IMR-90 (cell line): ENCODE measurements at regions not wholly inside any gene's neighbourhood (a gene's known extent, or its start where the extent isn't known, plus 50 kb on each side); places are given as distances from the start of the nearest gene placed in this dataset.

ENCODE experiments used
- ATAC-seq: fragments of 200-7000 bp; cut with Tn5 transposase; 2 replicates; pipeline ENCODE4 v1.9.1; 2020; ENCODE audit warnings: low read depth, mild to moderate bottlenecking, moderate library complexity
- BruUV-seq: library from RNA; stranded (reverse); fragments of 400-500 nt; replicated peaks from 2 replicates; lab custom pipeline; 2021; lab: Mats Ljungman, UMichigan
- CTCF ChIA-PET: fragments of 300-600 bp; formaldehyde crosslinking; extraction: SDS; loops from one replicate; lab custom pipeline; 2021; ENCODE audit warnings: antibody characterized with exemption; lab: Yijun Ruan, JAX
- POLR2A ChIA-PET: fragments of 300-600 bp; sonication (Branson Sonifier 250); formaldehyde crosslinking; loops from one replicate; lab custom pipeline; 2022; ENCODE audit warnings: antibody characterized with exemption; ENCODE audit not compliant: unreplicated experiment; lab: Charles Lee
- DNase-seq: peaks from one replicate; pipeline ENCODE4 v3.0.0; 2013
- H2AFZ ChIP-seq: replicated peaks from 2 replicates; pipeline ENCODE3; 2013; ENCODE audit warnings: low read length, mild to moderate bottlenecking; ENCODE audit not compliant: poor library complexity
- H2AK5ac ChIP-seq: 2 replicates; pipeline ENCODE4 v1.6.1; 2013; ENCODE audit warnings: low read depth, low read length, inconsistent platforms
- H2AK9ac ChIP-seq: replicated peaks from 2 replicates; pipeline ENCODE3; 2013; ENCODE audit warnings: mild to moderate bottlenecking, low read depth, low read length, moderate library complexity; ENCODE audit not compliant: poor library complexity
- H2BK120ac ChIP-seq: 2 replicates; pipeline ENCODE4 v1.6.1; 2013; ENCODE audit warnings: low read depth, low read length, inconsistent platforms
- H2BK15ac ChIP-seq: 3 replicates; pipeline ENCODE4 v1.6.1; 2013; ENCODE audit warnings: low read depth, low read length, inconsistent platforms
- H2BK20ac ChIP-seq: 2 replicates; pipeline ENCODE4 v1.6.1; 2013; ENCODE audit warnings: low read depth, mild to moderate bottlenecking, inconsistent platforms, low read length, moderate library complexity
- H2BK5ac ChIP-seq: 2 replicates; pipeline ENCODE4 v1.6.1; 2013; ENCODE audit warnings: mild to moderate bottlenecking, low read depth, low read length, inconsistent platforms; ENCODE audit not compliant: poor library complexity, severe bottlenecking
- H3K14ac ChIP-seq: replicated peaks from 2 replicates; pipeline ENCODE4 v1.6.1; 2013; ENCODE audit warnings: low read depth, low read length, inconsistent platforms
- H3K18ac ChIP-seq: 2 replicates; pipeline ENCODE4 v1.6.1; 2013; ENCODE audit warnings: low read depth, low read length, control low read depth
- H3K23ac ChIP-seq: 2 replicates; pipeline ENCODE4 v1.6.1; 2013; ENCODE audit warnings: low read depth, low read length, inconsistent platforms
- H3K27ac ChIP-seq: 2 replicates; pipeline ENCODE4 v1.5.1; 2013; ENCODE audit warnings: mild to moderate bottlenecking, control low read depth, low read length; ENCODE audit not compliant: insufficient read depth
- H3K27me3 ChIP-seq: 2 replicates; pipeline ENCODE4 v1.6.1; 2013; ENCODE audit warnings: low read length; ENCODE audit not compliant: control insufficient read depth, insufficient read depth
- H3K36me3 ChIP-seq: 2 replicates; pipeline ENCODE4 v1.6.1; 2013; ENCODE audit warnings: low read length, mixed read lengths; ENCODE audit not compliant: control insufficient read depth, insufficient read depth
- H3K4ac ChIP-seq: 2 replicates; pipeline ENCODE4 v1.6.1; 2013; ENCODE audit warnings: low read depth, low read length, inconsistent platforms
- H3K4me1 ChIP-seq: 2 replicates; pipeline ENCODE4 v1.6.1; 2013; ENCODE audit warnings: low read length, mixed read lengths; ENCODE audit not compliant: control insufficient read depth, insufficient read depth
- H3K4me2 ChIP-seq: 2 replicates; pipeline ENCODE4 v1.6.1; 2013; ENCODE audit warnings: low read depth, mild to moderate bottlenecking, control low read depth, low read length, moderate library complexity
- H3K4me3 ChIP-seq: 2 replicates; pipeline ENCODE4 v1.5.1; 2013; ENCODE audit warnings: low read depth, mild to moderate bottlenecking, control low read depth, low read length, moderate library complexity; ENCODE audit not compliant: insufficient read depth
- H3K56ac ChIP-seq: 2 replicates; pipeline ENCODE4 v1.6.1; 2013; ENCODE audit warnings: low read length, inconsistent platforms; ENCODE audit not compliant: insufficient read depth; ENCODE audit errors: extremely low read depth
- H3K79me1 ChIP-seq, 2 experiments: 2 replicates each; pipeline ENCODE4 v1.6.1; 2013; ENCODE audit warnings: low read length in 2 of 2, inconsistent platforms in 1 of 2, low read depth in 1 of 2
- H3K9ac ChIP-seq: 2 replicates; pipeline ENCODE4 v1.6.1; 2013; ENCODE audit warnings: low read depth, low read length, control low read depth
- H3K9me1 ChIP-seq: 2 replicates; pipeline ENCODE4 v1.6.1; 2013; ENCODE audit warnings: low read length, inconsistent platforms; ENCODE audit not compliant: insufficient read depth
- H3K9me3 ChIP-seq: 2 replicates; pipeline ENCODE4 v1.6.1; 2013; ENCODE audit warnings: low read length; ENCODE audit not compliant: control insufficient read depth, insufficient read depth
- H4K20me1 ChIP-seq: 2 replicates; pipeline ENCODE4 v1.6.1; 2013; ENCODE audit warnings: low read length, inconsistent platforms; ENCODE audit not compliant: insufficient read depth
- H4K5ac ChIP-seq: 2 replicates; pipeline ENCODE4 v1.6.1; 2013; ENCODE audit warnings: mild to moderate bottlenecking, low read depth, low read length, control low read depth
- H4K8ac ChIP-seq, 2 experiments: 2 replicates each; pipeline ENCODE4 v1.6.1; 2013; ENCODE audit warnings: low read depth in 2 of 2, low read length in 2 of 2, control low read depth in 1 of 2, inconsistent platforms in 1 of 2
- H4K91ac ChIP-seq: 2 replicates; pipeline ENCODE4 v1.6.1; 2013; ENCODE audit warnings: low read depth, low read length, inconsistent platforms; ENCODE audit not compliant: insufficient read depth
- CEBPB ChIP-seq: IDR thresholded peaks from 2 replicates; pipeline ENCODE4 v1.6.1; 2012; ENCODE audit warnings: low read depth, low read length, improper control_type of control experiment
- RCOR1 ChIP-seq: IDR thresholded peaks from 2 replicates; pipeline ENCODE4 v1.6.1; 2012; ENCODE audit warnings: mild to moderate bottlenecking, low read length, improper control_type of control experiment; ENCODE audit not compliant: insufficient replicate concordance
- WGBS, 2 experiments: methylation state at CpG; one replicate each; pipeline versions ENCODE4 v1.1.5 to v1.1.7; 2013; ENCODE audit warnings: missing lambda C conversion rate in 2 of 2; ENCODE audit not compliant: insufficient read length in 1 of 2; ENCODE audit errors: extremely low coverage in 2 of 2; 5-methylcytosine and 5-hydroxymethylcytosine counted together
- dilution Hi-C: fragments of 300-500 bp; cut with HindIII; formaldehyde crosslinking; loops from one replicate; pipeline ENCODE4 v1.14.3; 2018; ENCODE audit warnings: low sequenced_read_pairs; ENCODE audit not compliant: unreplicated experiment
- in situ Hi-C: fragments of 300-500 bp; cut with MboI; formaldehyde crosslinking; loops from 3 replicates; pipeline ENCODE4 v1.14.3; 2019; ENCODE audit warnings: low sequenced_read_pairs, inconsistent platforms, mixed read lengths
- intact Hi-C: fragments of 100-400 bp; cut with micrococcal nuclease; formaldehyde crosslinking; loops from 2 replicates; pipeline ENCODE4 v1.10.0; 2022

- H3K27ac ChIP-seq, result no peak overlapping the region
- no peak overlapping the region for H2AK5ac ChIP-seq
- H3K4ac ChIP-seq, result no peak overlapping the region
- H2AFZ ChIP-seq, result no peak overlapping the region
- H3K14ac ChIP-seq, result no peak overlapping the region
- ChIA-PET POLR2A (no interaction called here), CTCF (no interaction called here)
- H3K4me1 ChIP-seq, result no peaks in the 10 kb centered on the region
- intact Hi-C loops, result no loop called here
- TF ChIP-seq CEBPB (no peak), RCOR1 (no peak)
- no peak overlapping the region for H4K91ac ChIP-seq
- ATAC-seq, result no peak
- H3K27me3 ChIP-seq, result peaks cover 6% of the 10 kb centered on the region; the same call in 1 of the 2 replicates
- no TSS peak for BruUV-seq
- H3K4me3 ChIP-seq, result no peak overlapping the region
- H3K79me1 ChIP-seq, result no peaks in the 10 kb centered on the region
- dilution Hi-C loops, result no loop called here
- no peak overlapping the region for H3K18ac ChIP-seq
- no peaks in the 10 kb centered on the region for H3K9me1 ChIP-seq
- H3K9me3 ChIP-seq, result no peaks in the 10 kb centered on the region
- no peak overlapping the region for H2AK9ac ChIP-seq
- no peaks in the 10 kb centered on the region for H4K20me1 ChIP-seq
- no peak overlapping the region for H4K8ac ChIP-seq
- H3K4me2 ChIP-seq, result no peak overlapping the region
- no peak for DNase-seq
- H3K36me3 ChIP-seq, result no peaks in the 10 kb centered on the region
- no peak overlapping the region for H4K5ac ChIP-seq
- no peak overlapping the region for H2BK20ac ChIP-seq
- no peak overlapping the region for H2BK15ac ChIP-seq
- WGBS, 2 experiments, result no CpG with 5 or more reads among the region's 5 CpGs
- H3K56ac ChIP-seq, result no peak overlapping the region
- no peak overlapping the region for H3K23ac ChIP-seq
- no peak overlapping the region for H3K9ac ChIP-seq
- no peak overlapping the region for H2BK120ac ChIP-seq
- in situ Hi-C loops, result no loop called here
- H2BK5ac ChIP-seq, result no peak overlapping the region
Observed at GRCh38 chr2:204059016-204059415, 122.5 kb downstream of the ICOS start.
